Prostate gland (tissue), 2 donors: ENCODE measurements at regions not wholly inside any gene's neighbourhood (a gene's known extent, or its start where the extent isn't known, plus 50 kb on each side); places are given as distances from the start of the nearest gene placed in this dataset.

Source experiments
- POLR2A ChIP-seq: fragments of 450-650 bp; IDR thresholded peaks from one replicate; pipeline ENCODE4 v1.6.1; 2016; ENCODE audit warnings: antibody characterized with exemption, mild to moderate bottlenecking
- TF ChIP-seq, protein P1 (sequence below), 4 experiments: fragments of 200-600 bp in 2 of 4; fragments of 450-650 bp in 2 of 4; sonication (generic) in 2 of 4; IDR thresholded peaks; 1 replicate in 3 of 4; 2 replicates in 1 of 4; pipeline ENCODE4 v1.5.1; 2016 to 2019; ENCODE audit warnings: antibody characterized with exemption in 4 of 4, mild to moderate bottlenecking in 2 of 4, moderate library complexity in 2 of 4

DNA sequence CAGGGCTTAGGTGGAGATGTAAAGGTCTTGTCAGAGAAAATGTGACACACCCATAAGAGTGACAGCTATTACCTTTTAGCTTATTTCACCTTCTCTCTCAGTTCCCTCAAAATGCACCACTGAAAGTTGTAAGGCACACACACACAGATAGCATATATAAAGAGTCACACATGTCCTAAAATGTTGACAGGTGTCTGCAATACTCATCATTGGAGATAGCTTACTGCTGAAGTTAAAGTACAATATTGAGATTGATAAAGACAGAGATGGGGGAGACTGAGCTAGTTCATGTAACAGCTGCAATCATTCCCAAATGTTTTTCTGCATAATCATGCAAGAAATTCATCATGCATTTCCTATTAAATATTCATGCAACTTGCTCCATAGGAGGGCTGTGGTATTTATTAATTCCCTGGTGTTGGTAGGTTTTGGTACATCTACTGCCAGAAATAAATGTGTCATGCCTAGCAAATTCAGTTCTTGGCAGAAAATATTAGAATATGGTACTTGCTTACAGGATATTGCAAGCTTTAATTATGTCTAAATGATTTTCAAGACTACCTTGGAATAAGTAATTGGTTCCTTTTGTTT, 118.8 kb upstream of the RBMS1 start:
- no peak for TF ChIP-seq POLR2A
- TF ChIP-seq, protein P1, sequence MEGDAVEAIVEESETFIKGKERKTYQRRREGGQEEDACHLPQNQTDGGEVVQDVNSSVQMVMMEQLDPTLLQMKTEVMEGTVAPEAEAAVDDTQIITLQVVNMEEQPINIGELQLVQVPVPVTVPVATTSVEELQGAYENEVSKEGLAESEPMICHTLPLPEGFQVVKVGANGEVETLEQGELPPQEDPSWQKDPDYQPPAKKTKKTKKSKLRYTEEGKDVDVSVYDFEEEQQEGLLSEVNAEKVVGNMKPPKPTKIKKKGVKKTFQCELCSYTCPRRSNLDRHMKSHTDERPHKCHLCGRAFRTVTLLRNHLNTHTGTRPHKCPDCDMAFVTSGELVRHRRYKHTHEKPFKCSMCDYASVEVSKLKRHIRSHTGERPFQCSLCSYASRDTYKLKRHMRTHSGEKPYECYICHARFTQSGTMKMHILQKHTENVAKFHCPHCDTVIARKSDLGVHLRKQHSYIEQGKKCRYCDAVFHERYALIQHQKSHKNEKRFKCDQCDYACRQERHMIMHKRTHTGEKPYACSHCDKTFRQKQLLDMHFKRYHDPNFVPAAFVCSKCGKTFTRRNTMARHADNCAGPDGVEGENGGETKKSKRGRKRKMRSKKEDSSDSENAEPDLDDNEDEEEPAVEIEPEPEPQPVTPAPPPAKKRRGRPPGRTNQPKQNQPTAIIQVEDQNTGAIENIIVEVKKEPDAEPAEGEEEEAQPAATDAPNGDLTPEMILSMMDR (IDR thresholded peaks at IDR 0.05): no peak
